GM18502 (cell line): ENCODE measurements at regions not wholly inside any gene's neighbourhood (a gene's known extent, or its start where the extent isn't known, plus 50 kb on each side); places are given as distances from the start of the nearest gene placed in this dataset.

Experiments
- ATAC-seq: cut with Tn5 transposase; IDR thresholded peaks from one replicate; pipeline ENCODE4 v1.9.1; 2021; ENCODE audit warnings: mild to moderate bottlenecking; ENCODE audit not compliant: unreplicated experiment, poor library complexity

DNA sequence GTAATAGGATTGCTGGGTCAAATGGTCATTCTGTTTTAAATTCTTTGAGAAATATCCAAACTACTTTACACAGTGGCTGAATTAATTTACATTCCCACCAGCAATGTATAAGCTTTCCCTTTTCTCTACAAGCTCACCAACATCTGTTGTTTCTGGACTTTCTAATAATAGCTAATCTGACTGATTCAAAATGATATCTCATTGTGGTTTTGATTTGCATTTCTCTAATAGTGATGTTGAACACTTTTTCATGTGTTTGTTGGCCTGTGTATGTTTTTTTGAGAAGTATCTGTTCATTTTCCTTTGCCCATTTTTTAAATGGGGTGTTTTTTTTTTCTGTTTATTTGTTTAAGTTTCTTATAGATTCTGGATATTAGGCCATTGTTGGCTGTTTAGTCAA, 659.0 kb upstream of the GNPDA2 start:
- ATAC-seq: no peak

DNA sequence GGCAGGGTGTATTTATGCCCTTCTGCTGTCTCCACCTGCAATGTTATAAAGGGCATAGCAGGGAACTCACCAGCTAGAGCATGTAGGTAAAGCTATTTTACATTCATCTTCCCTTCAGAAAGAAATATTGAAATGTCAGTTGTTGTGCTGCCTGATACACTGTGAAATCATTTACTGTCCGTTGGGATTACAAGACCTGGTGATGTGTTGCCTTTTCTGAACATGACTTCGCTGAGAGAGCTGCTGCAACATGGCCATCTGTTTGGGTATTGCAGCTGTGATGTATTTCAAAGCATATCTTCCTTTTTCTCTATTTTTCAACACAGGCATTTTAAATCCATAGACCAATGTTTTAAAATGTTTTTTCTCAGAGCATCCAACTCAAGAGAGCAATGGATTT, 644.1 kb upstream of the GNPDA2 start:
- ATAC-seq: no peak

DNA sequence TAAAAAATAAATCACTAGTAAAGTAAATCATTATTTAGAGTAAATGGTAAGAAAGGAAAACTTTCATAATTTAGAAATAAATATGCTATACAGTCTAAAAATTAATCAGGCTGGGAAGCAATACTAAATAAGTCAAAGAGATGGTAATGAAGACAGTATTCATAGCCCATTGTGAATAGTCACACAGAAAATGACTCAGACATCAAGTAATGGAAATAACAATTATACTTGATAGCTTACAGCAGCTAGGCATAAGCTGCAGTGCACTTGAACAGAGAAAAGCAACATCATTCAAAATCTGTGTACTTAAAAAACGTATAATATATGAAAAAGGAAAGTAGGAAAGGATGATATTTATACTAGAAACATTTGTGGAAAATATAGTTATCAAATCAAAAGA, 642.5 kb upstream of the GNPDA2 start:
- ATAC-seq: no peak

DNA sequence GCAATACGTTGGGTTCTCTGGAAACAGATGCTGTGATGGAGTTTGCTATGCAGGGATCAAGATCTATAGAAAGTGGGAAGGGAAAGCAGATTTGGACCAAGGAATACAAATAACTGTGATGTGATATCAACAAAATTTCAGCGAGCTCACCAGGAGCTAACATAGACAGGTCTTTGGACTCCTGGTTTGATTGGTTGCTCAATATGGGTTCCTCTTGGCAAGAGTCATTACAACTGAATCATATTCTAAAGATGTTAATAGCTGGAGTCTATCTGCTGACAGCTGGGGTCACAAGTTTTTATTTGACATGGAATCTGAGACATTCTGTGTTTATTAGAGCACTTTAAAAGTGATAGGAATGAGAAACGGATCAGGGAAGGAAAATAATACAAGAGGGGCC, 637.6 kb upstream of the GNPDA2 start:
- no peak for ATAC-seq

DNA sequence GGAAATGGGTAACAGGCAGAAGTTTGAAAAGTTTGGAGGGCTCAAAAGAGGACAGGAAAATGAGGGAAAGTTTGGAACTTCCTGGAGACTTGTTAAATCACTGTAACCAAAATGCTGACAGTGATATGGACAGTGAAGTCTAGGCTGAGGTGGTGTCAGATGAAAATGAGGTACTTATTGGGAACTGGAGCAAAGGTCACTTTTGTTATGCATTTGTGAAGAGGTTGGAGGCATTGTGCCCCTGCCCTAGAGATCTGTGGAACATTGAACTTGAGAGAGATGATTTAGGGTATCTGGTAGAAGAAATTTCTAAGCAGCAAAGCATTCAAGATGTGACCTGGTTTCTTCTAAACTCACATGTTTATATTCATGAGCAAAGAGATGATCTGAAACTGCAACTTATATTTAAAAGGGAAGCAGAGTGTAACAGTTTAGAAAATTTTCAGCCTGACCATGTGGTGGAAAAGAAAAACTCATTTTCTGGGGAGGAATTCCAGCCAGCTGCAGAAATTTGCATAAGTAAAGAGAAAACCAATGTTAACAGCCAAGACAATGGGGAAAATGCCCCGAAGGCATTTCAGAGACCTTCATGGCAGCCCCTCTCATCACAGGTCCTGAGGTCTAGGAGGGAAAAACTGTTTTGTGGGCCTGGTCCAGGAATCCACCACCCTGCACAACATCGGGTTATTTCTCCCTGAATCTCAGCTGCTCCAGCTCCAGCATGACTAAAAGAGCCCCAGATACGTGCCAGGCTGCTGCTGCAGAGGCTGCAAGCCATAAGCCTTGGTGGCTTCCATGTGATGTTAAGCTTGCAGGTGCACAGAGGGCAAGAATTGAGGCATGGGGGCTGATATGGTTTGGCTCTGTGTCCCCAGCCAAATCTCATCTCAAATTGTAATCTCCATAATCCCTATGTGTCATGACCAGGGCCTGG, 632.5 kb upstream of the GNPDA2 start:
- no peak for ATAC-seq

DNA sequence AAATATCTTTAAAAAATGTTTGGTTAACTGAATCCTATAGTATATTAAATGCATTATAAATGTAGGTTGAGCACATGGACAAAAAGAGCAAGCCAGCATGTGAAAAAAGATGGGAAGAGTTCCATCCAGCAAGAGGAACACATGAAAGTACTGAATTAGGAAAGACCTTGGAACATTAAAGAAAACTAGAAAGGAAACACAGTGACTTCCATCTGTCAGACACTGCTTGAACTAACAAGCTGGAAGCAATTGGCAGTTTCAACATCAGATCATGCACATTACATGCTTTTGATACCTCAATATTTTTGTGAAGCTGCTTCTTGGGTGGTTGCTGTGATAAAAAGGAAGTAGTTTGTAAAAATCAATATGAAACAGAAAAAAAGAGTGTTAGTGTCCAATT, 626.8 kb upstream of the GNPDA2 start:
- no peak for ATAC-seq

DNA sequence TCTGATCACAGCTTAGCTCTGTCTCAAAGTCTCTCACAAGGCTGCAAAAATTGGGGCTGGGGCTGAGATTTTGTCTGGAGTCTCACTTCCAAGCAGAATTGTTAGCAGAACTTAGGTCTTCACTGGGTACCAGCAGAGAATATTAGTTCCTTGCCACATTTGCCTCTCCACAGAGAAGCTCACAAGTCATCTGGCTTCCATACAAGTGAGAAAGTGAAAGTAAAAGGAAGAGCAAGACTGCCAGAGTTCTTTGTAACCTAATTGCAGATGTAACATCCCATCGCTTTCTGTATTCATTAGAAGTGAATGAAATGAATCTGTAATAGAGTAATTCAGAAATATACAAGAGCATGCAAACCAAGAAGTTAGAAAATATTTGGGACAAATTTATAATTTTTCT, 624.1 kb upstream of the GNPDA2 start:
- ATAC-seq: peak; percentile 90

DNA sequence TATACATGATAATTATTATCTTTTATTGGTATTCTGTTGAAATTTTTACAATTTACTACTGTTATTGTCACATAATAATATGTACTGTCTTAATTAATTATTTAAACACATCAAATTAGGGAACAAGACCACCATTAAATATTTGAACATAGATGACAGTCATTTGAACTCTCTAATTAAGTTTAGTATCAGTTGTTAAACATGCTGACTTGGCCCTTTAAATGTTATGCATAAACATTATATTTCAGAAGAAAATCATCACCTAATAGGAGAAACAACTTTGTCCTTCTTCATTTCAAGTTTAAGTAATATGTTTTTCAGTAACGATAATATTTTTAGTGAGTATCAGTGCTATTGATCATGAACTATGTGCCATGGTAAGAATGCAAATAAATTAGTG, 623.5 kb upstream of the GNPDA2 start:
- ATAC-seq: peak; percentile 17

DNA sequence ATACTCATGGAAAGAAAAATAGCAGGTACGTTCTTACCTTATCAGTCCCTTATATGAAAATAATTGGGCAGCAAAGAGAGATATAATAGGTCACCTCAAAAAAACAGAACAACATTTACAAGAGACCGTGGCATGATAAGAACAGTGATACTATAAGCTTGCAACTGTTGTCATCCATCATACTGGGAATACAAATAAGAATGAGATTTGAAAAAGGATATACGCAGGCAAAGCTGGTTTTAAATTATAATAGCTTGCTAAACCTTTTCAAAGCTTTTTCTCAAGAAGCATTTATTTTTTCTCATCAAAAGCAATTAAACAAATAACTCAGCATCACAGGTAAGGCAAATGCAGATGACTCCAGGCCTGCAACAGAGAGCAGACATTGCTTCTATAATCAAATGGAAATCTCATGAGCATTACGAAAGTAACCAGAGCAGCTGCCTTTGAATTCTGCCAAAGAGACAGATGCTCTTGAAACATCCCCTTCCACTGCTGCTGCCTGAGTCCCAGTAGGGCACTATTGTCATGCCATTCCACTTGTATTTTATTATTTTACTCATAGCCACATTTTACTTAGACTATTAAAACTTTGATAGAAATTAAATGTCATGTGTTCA, 620.6 kb upstream of the GNPDA2 start:
- ATAC-seq: no peak

DNA sequence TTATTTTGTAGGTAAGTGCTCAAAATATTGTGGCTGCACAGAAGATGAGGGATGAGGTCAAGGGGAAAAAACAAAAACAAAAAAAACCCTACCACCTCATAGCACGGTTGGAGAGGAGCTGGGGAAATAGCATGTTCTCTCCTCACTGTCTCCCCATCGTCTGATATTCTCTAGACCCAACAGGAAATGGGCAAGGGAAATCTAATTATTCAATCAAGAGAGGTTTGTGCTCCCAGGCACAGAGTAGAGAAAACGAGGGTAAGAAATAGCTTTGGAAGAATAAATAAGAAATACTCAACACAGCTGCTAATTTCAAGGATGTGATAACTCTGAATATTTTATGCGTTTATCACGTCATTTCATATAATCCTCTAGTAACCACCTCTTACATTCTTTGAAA, 619.2 kb upstream of the GNPDA2 start:
- no peak for ATAC-seq

DNA sequence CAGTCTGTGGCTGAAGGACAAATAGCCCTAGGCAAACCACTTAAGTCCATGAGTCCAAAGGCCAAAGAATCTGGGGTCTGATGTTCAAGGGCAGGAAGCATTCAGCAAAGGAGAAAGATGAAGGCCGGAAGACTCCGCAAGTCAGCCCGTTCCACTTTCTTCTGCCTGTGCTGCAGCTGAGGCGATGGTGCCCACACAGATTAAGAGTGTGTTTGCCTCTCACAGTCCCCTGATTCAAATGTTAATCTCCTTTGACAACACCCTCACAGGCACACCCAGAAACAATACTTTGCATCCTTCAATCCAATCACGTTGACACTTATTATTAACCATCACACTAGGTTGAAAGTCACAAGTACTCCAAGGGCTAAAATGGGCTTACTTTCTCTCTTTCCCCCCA, 605.4 kb upstream of the GNPDA2 start:
- ATAC-seq: no peak

DNA sequence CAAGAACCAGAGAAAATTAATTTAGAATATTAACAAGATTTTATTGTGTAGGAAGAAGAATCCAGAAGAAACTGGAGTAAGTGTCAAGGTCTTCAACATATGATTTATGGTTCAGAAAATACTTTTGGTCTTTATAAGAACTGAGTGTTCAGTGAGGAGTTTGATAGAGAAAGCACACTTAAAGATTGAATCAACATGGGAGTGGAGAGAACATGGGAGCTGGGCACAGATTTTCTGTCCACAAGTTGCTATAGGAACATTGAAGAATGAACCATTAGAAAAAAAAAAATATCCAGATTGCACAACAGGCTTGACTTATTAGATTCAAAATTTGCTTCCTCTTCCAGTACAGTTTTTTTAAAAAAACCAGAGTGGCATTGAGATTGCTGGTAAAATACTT, 601.2 kb upstream of the GNPDA2 start:
- ATAC-seq: no peak

DNA sequence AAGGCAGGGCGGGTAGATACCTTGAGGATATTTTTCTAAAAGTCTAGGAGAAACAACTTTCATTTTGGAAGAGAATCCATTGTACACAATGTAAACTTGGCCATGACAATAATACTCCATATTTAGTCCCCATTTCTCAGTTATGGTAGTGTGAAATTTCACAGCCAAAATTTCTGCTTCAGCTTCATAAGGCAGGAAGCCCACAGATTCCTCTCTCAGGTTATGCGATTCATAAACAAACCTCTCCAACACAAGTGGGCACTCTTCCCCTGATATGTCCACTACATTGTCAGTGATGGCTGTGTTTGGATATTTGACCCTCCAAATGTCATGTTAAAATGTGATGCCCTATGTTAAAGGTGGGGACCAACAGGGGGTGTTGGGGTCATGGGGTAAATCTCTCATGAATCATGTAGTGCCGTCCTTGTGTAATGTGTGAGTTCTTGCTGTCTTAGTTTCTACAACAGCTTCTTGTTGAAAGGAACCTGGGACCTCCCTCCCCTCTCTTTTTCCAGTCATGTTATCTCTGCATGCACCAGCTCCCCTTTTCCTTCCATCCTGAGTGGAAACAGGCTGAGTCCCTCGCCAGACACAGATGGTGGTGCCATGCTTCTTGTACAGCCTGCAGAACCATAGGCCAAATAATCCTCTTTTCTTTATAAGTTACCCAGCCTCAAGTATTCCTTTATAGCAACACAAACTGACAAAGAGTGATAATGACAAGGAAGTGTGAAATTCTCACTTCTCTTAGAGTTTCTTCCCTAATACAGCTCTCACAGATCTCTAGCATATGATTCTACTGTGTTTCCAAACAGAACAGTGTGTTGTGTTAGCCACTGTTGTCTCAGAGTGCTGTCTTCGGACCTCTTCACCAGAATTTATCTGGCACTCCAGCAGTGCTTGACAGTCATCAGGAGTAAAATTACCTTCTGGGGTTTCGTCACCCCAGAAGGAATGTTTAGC, 598.4 kb upstream of the GNPDA2 start:
- no peak for ATAC-seq

DNA sequence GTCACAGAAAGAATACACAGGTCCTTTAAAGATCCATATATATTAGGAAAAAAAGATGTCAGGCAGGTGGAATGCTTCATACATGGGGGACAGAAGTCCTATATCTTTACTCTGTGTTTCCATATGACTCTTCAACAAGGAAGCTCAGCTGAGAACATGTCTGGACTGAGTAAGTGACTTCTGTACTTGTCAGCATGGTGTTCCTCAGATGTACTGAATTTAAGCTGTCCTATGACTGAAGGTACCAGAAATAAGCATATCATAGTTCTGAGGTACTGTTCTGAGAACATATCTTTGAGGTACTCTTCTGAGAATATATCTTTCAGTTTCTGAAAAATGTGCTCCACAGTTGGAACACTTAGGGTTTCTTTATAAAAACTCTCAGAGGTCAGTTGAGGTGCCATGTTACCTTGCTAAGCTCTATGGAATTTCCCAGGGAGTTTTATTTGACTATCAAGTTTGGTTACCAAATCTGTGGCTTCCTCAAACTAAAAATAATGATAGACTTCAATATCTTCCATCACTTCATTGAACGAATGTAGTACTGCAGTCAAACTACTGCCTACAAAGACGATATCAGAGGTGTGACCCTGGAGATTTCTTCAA, 597.2 kb upstream of the GNPDA2 start:
- ATAC-seq: peak; percentile 62

DNA sequence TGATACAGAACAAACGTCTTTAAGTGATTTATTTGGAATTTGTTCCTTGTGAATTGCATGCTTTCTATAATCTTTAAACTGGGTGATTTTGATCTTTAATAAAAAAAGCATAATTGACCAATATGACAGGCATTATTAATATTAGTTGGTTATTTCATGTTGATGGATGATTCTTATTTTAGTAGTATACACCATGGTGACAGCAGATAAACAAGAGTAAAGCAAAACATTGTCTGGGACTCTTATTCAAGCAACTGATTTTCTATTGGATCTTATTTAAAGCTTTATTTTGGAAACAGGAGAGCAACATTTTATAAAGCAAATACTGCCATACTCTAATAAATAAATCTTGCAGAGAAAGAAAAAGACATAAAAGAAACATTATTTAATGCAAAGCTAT, 591.4 kb upstream of the GNPDA2 start:
- ATAC-seq: no peak

DNA sequence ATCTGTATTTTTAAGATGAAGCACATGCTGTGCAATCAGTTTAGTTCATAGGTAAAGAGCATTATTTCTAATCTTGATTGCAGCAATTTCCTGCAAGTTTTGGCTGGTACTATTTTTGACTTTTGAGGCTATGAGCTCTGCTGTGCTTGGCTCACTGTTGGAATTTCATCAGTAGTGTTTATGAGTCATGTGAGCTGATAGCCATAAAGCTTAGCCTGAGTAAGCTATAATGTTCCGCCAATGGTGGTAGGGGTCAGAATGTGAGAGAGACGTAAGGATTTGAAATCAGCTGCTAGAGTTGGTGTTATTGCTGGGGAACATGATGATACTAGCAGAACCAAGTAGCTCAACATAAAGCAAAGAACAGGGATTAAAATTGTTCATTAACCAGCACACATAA, 590.9 kb upstream of the GNPDA2 start:
- no peak for ATAC-seq

DNA sequence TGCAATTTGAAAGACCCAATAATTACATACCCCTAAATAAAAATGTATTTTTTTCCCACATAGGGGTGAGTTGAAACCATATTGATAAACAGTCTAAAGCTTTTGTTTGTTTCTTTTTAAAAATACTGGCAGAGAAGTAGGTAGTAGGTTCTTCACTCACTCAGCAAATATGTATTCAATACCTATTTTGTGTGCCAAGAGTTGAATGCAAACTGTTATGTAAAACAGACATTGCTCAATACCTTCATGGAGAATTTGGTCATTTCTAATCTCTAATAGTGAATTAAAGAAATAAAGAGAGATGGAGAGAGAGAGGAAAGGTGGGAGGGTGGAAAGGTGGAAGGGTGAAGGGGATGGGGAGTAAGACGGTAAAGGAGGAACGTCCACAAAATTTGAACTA, 589.9 kb upstream of the GNPDA2 start:
- ATAC-seq: no peak

DNA sequence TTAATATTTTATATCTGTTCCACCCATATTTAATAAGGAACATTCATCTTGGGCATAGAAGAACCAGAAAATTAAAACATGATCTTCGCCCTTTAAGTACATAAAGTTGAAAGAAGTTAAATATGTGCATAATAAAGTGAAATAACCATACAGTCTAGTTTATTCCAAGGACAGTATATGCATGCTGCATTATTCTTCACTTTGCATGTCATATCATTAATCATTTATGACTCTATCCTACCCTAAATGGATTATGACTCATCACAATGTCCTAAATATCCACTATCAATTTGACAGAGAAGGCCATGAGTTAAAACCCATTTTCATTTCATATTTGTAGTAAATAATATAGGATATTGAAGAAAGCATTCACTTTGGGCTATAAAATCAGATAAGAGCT, 576.5 kb upstream of the GNPDA2 start:
- ATAC-seq: no peak

DNA sequence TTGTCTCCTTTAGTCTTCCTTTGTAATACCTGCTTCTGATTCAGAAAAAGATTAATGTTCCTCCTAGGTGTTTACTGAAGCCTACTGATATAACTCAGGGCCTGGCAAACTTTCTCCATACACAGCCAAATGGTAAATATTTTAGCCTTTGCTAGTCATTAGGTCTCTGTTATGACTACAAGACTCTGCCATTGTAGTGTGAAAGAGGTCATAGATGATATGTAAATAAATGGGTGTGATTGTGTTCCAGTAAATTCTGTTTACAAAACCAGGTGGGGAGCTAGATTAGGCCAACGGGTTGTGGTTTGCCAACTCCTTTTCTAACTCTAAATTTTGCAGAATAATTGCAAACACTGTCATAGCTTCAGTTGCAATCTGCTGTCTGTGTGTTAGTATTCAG, 568.1 kb upstream of the GNPDA2 start:
- ATAC-seq: no peak

DNA sequence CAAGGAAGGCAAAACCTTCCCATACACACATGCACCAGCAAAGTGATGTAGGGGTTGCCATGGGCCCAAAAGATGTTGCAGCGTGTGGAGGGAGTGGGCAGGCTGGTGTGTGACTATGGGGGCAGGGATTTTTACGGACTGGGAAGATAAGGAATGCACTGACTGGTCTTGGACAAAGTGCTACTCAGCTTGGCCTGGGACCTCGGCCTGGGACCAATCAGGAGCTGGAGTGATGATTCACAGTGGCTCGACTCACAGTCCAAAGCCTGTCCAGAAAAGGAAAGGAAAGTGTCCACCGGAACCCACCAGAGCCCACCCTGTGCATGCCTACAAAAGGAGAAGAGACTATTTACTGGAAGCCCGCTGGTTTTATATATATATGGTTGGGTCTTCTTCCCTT, 567.0 kb upstream of the GNPDA2 start:
- ATAC-seq: no peak
